ENCODE measurements at regions not wholly inside any gene's neighbourhood (a gene's known extent, or its start where the extent isn't known, plus 50 kb on each side); places are given as distances from the start of the nearest gene placed in this dataset.

- DNase-seq (ENCODE audit: low spot score) = no peak
Observed at GRCh38 chr6:139920027-139920775, 545.8 kb upstream of the CITED2 start.

GRCh38 chr6:139919107-139920026, 544.9 kb upstream of the CITED2 start:
- no peak for DNase-seq (ENCODE audit: low spot score)

GRCh38 chr6:139917951-139918630, 543.6 kb upstream of the CITED2 start:
- DNase-seq (ENCODE audit: low spot score) = no peak

DNA sequence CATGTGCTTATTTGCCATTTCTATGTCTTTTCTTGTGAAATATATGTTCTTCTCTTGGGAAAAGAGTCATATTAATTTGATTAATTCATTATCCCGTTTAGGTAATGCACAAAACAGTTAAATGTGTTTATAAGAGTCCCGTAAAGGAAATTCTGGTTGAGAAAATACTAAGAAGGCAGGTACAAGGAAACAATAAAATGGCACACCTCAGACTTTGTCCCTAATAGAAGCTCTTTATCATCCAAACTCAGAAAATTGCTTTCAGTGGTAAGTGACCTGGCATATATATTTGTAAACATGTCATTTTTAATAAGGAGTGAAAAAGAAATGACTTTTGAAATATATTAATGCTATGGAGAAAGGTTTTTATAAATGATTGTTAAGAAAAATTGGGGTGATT, 540.5 kb upstream of the CITED2 start:
- no peak for DNase-seq (ENCODE audit: low spot score)

- DNase-seq (ENCODE audit: low spot score) = no peak
Observed at GRCh38 chr6:139912735-139913400, 538.4 kb upstream of the CITED2 start.

- DNase-seq (ENCODE audit: low spot score) = no peak
Observed at GRCh38 chr6:139909992-139910391, 535.5 kb upstream of the CITED2 start.

DNA sequence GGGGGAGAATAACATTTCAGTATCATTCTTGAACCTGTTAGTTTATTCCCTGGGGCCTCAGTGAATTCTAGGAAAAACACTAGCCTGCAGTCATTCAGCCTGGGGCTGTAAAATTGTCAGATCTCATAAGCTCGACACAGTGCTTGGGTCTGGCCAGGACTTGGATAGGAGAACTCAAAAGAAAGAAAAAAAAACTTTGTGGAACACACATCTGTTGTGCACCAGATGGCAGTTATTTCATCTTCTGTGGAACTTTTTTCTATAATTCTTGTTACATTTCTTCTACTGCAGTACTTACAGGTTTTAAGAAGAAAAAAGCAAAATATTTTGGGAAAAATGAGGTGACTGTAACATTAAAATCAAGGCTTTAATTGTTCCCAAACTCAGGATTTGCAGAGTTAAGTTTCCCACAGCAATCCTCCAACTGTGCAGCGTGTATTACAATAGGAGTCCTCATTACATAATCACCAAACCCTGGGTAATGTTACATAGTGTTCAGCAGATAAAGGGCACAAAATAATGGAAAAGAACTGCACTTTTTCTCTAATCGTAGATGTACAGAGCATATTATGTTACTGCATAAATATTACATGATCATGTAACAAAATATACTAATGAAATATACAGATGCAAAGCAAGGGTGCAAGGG, 531.1 kb upstream of the CITED2 start:
- no peak for DNase-seq (ENCODE audit: low spot score)

DNA sequence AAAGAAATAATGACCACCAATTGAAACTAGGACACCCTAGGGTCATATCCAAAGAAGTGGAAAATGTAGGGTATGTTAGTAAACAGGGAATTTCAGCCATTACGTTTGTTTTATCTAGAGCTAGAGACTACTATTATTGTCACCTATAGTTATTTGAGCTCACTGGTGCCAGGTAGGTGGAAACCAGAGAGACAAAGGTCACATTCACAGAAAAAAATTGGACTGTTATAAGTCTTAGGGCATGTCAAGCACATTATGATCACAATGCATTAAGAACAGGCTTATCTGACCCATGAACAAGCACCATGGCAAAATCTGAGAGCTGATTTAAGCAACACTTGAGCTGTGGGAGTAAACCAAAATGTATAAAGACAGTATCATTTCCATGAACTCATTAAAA, 530.1 kb upstream of the CITED2 start:
- no peak for DNase-seq (ENCODE audit: low spot score)

DNA sequence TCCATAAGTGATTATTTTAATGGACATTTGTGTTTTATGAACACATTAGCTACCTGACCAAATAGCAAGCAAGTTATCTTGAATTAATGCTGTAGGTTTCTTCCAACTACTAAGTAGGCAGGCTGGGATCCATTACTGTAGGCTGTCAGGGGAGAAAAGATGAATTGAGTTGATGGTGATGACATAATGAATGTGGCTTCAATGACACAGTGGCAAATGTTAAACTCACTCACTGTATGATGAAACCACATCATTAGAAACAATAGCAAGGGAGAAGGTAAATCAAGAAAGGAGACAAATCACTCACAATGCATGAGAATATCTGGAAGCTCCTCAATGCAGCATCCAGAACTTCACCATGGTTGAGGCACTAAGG, 529.7 kb upstream of the CITED2 start:
- DNase-seq (ENCODE audit: low spot score) = no peak

DNA sequence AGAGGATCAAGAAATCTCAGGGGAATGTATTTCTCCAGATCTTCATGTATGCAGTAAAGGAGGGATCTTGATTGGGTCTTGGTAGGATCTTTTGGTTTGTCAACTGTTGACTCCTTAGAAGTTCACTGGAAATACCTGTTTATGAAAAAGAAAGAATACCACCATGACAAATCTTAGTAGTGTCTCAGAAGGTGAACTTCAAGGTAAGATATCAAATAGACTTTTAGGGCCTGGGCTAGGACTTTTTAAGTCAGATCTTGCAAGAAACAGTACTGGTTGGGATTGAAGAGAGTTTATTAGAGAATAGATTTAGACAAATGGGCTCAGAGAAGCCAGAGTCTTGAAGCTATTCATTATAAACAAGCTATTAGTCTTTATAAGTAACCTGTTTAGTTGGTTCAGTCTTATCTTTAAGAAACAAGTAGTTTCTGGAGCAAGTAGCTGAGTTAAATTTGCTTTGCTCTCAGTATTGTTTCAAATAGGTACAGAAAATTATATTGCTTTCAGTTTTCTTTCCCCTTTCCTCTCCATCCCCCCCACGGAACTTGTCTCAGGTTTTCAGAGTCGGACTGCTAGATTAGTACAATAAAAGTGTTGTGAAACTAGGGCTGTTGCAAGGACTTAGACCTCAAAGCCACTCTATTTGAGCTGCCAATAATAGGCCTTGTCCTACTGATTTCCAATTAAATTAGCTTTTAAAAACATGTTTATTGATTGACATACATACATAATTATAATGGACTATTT, 529.1 kb upstream of the CITED2 start:
- DNase-seq (ENCODE audit: low spot score) = no peak

DNA sequence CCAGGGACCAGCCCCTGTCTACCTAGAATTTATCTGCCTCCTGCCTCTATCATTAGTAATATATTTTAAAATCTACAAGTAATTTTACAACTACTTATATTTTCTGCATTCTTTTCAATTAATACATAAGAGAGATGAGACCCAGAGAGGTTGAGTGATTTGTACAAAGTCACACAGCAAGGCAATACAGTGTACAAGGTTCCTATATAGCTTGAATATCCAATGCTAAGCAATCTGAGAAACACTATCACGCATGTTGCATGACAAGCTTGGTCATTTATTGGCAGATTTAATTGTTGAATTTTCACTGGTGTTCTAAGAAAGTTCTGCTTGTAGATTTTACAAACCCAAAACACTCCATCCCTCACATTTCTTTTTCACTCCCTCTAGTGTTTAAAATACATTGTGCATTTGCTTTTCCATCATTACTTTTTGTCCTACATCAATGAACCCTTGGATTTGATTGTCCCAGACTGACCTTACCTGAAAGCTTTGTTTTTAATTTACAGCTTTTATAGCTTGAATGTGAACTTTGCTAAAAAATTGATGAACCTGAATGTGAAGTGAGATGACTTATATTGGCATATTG, 520.9 kb upstream of the CITED2 start:
- DNase-seq (ENCODE audit: low spot score) = no peak

GRCh38 chr6:139894271-139894670, 519.8 kb upstream of the CITED2 start:
- DNase-seq (ENCODE audit: low spot score) = no peak

GRCh38 chr6:139891471-139891870, 517.0 kb upstream of the CITED2 start:
- DNase-seq (ENCODE audit: low spot score) = no peak

- no peak for DNase-seq (ENCODE audit: low spot score)
Observed at GRCh38 chr6:139888681-139889122, 514.3 kb upstream of the CITED2 start.

DNA sequence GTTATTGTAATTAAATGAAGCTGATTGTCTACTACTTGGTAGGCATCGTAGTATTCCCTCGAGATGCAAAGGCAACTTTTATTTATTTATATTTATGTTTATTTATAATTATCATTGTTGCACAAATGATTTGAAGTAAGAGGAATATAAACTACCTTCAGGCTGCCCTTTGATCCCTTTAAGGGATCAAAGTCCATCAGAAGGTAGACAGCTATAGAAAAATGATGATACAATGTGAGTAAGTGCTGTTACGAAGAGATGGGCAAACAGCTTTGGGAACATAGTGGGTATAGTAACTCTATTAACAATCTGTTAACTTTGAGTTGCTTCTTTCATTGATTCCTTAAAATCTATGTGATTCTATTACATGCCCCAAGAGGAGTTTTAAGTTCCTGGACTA, 512.8 kb upstream of the CITED2 start:
- DNase-seq (ENCODE audit: low spot score) = no peak

- no peak for DNase-seq (ENCODE audit: low spot score)
Observed at GRCh38 chr6:139886396-139886795, 511.9 kb upstream of the CITED2 start.

DNA sequence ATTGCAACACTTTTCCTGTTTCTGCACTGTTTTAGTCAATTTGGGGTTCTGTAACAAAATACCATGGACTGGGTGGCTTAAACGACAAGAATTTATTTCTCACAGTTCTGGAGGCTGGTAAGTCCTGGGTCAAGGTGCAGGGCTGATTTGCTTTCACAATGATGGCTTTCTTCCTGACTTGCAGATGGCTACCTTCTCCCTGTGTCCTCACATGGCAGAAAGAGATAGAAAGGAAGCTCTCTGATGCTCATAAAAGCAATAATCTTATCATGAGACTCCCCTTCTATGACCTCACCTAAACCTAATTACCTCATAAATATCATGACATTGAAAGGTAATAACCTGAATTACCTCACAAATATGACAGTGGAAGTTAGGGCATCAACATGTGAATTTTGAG, 511.5 kb upstream of the CITED2 start:
- no peak for DNase-seq (ENCODE audit: low spot score)

GRCh38 chr6:139883776-139884175, 509.3 kb upstream of the CITED2 start:
- no peak for DNase-seq (ENCODE audit: low spot score)

DNA sequence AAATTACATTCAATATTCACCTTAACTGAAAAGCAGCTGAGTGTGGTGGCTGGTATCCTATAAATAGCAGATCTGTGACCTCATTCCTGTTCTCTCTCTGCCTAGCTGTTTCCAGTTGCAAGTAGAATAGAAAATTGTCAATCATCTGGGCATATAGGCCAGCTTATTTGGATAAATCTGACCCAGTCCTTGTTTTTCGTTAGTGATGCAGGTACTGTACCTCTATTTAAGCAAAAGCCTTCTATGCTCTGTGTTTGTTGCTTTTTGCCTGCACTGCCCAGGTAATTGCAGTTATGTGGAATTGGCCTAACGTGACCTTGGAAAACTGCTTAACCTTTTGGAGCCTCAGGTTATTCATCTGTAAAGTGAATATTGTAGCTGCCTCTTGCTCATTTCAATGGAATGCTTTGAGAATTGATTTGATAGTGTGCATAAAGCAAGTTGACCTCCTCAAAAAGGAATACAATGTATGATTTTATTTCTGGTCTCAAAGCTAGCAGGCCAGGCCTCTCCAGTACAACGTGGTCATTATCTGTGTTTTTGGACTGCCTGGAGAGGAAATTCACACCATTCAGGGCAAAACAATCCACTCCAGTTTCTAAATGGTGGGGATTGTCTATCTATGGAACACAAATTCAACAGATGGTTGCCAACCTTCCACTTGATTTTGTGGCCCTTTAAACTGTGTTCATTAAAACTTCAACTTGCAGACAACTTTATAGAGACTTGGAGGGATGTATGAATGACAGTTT, 508.7 kb upstream of the CITED2 start:
- DNase-seq (ENCODE audit: low spot score) = no peak

DNA sequence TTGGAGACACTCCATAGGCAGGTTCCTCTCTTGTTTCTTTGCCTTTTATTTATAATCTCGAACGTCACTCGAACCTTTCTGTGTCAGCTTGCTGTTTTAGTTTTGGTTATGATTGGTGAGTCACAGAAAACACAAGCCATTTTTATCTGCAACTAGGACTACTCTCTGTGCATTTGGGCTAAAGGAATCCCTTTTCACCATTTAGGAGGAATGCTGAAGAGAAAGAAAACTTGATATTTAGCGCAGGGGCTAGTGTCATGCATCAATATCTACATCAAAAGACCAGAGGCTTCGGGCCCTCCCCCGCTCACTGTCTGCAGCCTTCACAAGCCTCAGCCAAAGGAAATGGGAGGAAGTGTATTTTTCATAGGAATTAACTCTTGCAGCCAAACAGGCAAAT, 507.8 kb upstream of the CITED2 start:
- DNase-seq (ENCODE audit: low spot score) = peak; percentile 10

Data from kidney capillary endothelial cell (primary cell).